CD4-positive, alpha-beta T cell (primary cell): ENCODE measurements at regions not wholly inside any gene's neighbourhood (a gene's known extent, or its start where the extent isn't known, plus 50 kb on each side); places are given as distances from the start of the nearest gene placed in this dataset.

Experiments
- ATAC-seq: fragments of 200-7000 bp; cut with Tn5 transposase; one replicate; pipeline ENCODE4 v1.10.0; 2022; ENCODE audit warnings: mild to moderate bottlenecking; ENCODE audit not compliant: poor library complexity
- CTCF ChIA-PET: fragments of 350-600 bp; sonication (Branson Sonifier 250); formaldehyde crosslinking; loops from one replicate; lab custom pipeline; 2021; ENCODE audit warnings: antibody characterized with exemption, inconsistent platforms; lab: Charles Lee
- POLR2A ChIA-PET: fragments of 350-600 bp; sonication (Branson Sonifier 250); formaldehyde crosslinking; loops from one replicate; lab custom pipeline; 2021; ENCODE audit warnings: antibody characterized with exemption, inconsistent platforms; lab: Charles Lee
- DNase-seq, 14 experiments: peaks; one replicate each; pipeline ENCODE4 v3.0.0-alpha.2; 2013 to 2020; ENCODE audit warnings: mixed read lengths in 2 of 14
- H3K27ac ChIP-seq, 2 donors: one replicate each; pipeline versions ENCODE4 v1.5.1 to v1.7.0; 2013; ENCODE audit warnings: low read length in 2 of 2, low read depth in 1 of 2, mild to moderate bottlenecking in 1 of 2
- H3K27me3 ChIP-seq, 2 experiments: 1 replicate in 1 of 2; 2 replicates in 1 of 2; pipeline versions ENCODE4 v1.6.1 to v1.7.0; 2013; ENCODE audit warnings: low read length in 2 of 2, control low read depth in 1 of 2, mild to moderate bottlenecking in 1 of 2, moderate library complexity in 1 of 2; ENCODE audit not compliant: insufficient read depth in 2 of 2, control insufficient read depth in 1 of 2
- H3K36me3 ChIP-seq: one replicate; pipeline ENCODE4 v1.6.1; 2013; ENCODE audit warnings: low read length, control low read depth; ENCODE audit not compliant: insufficient read depth
- H3K4me1 ChIP-seq: one replicate; pipeline ENCODE4 v1.6.1; 2013; ENCODE audit warnings: low read length, control low read depth; ENCODE audit not compliant: insufficient read depth
- H3K4me3 ChIP-seq: one replicate; pipeline ENCODE4 v1.5.1; 2013; ENCODE audit warnings: mild to moderate bottlenecking, low read length, moderate library complexity
- H3K9me3 ChIP-seq, 2 experiments: 1 replicate in 1 of 2; 2 replicates in 1 of 2; pipeline versions ENCODE4 v1.6.1 to v1.7.0; 2013; ENCODE audit warnings: low read length in 2 of 2, mild to moderate bottlenecking in 2 of 2, control low read depth in 1 of 2, moderate library complexity in 1 of 2; ENCODE audit not compliant: control insufficient read depth in 1 of 2, insufficient read depth in 1 of 2
- H3K27ac Mint-ChIP-seq: one replicate; pipeline ENCODE4 v1.8.0; 2020; ENCODE audit warnings: mixed read lengths
- H3K27me3 Mint-ChIP-seq: one replicate; pipeline ENCODE4 v1.8.0; 2021; ENCODE audit warnings: mixed read lengths
- H3K36me3 Mint-ChIP-seq: one replicate; pipeline ENCODE4 v1.8.0; 2021; ENCODE audit warnings: low read depth, mixed read lengths
- H3K4me1 Mint-ChIP-seq: one replicate; pipeline ENCODE4 v1.8.0; 2021; ENCODE audit warnings: low read depth, mixed read lengths
- H3K4me3 Mint-ChIP-seq: one replicate; pipeline ENCODE4 v1.8.0; 2020; ENCODE audit warnings: mild to moderate bottlenecking, mixed read lengths
- H3K9me3 Mint-ChIP-seq: one replicate; pipeline ENCODE4 v1.8.0; 2020; ENCODE audit warnings: mixed read lengths
- CTCF ChIP-seq: fragments of 200-600 bp; IDR thresholded peaks from one replicate; pipeline ENCODE4 v1.8.0; 2022; ENCODE audit warnings: antibody characterized with exemption, mild to moderate bottlenecking
- intact Hi-C, 2 experiments: fragments of 100-400 bp; cut with DNase I in 1 of 2; cut with micrococcal nuclease in 1 of 2; formaldehyde crosslinking; loops; one replicate each; pipeline versions ENCODE4 v1.15.1 to v1.9.0; 2023 to 2025; cut with DNase I, micrococcal nuclease

GRCh38 chr18:41024792-41025191 is 930.2 kb upstream of the PIK3C3 start:
- Histone ChIP-seq H3K27me3 (no peaks in the 10 kb centered on the region), H3K4me3 (no peak overlapping the region), H3K27ac (no peak overlapping the region), H3K9me3 (no peaks in the 10 kb centered on the region), H3K36me3 (no peaks in the 10 kb centered on the region), H3K4me1 (no peaks in the 10 kb centered on the region)
- no peaks in the 10 kb centered on the region for H3K4me1 Mint-ChIP-seq
- DNase-seq: no peak
- CTCF ChIA-PET: no interaction called here
- no peak for TF ChIP-seq CTCF
- no peak for ATAC-seq
- no peak overlapping the region for H3K27ac Mint-ChIP-seq
- H3K4me3 Mint-ChIP-seq: no peak overlapping the region
- peaks cover 3% of the 10 kb centered on the region for H3K9me3 Mint-ChIP-seq
- H3K27me3 Mint-ChIP-seq: no peaks in the 10 kb centered on the region
- no peaks in the 10 kb centered on the region for H3K36me3 Mint-ChIP-seq
- POLR2A ChIA-PET: no interaction called here
- intact Hi-C loops: loop anchor here in 1 of 2 experiments (5.0 kb wide), 1 partner anchor 1753 kb away; no protein-coding TSS in a partner anchor

DNA sequence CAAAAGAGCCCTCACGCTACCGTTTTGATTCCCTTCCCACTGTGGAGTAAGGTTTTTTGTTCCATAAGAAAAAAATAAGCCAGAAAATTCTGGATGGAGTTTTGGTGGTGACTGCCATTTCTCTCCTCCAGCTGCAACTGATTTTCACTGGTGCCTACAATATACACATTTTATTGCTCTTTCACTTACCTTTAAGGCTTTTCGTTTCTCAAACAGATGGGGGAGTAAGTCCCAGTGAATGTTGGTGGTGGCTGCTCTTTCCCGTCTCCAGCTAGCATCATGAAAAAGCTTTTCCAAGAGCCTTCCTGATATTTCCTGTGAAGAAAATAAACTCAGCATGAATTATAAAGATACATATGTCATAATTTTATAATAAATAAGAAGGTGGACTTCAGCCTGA is 932.5 kb upstream of the PIK3C3 start:
- no peak overlapping the region for H3K27ac Mint-ChIP-seq
- H3K9me3 Mint-ChIP-seq: peaks cover 5% of the 10 kb centered on the region
- Histone ChIP-seq H3K9me3 (no peaks in the 10 kb centered on the region), H3K27me3 (no peaks in the 10 kb centered on the region), H3K4me1 (no peaks in the 10 kb centered on the region), H3K4me3 (no peak overlapping the region), H3K36me3 (no peaks in the 10 kb centered on the region), H3K27ac (no peak overlapping the region)
- H3K4me3 Mint-ChIP-seq: no peak overlapping the region
- H3K36me3 Mint-ChIP-seq: no peaks in the 10 kb centered on the region
- ATAC-seq: no peak
- DNase-seq: no peak
- no peak for TF ChIP-seq CTCF
- H3K27me3 Mint-ChIP-seq: no peaks in the 10 kb centered on the region
- POLR2A ChIA-PET: no interaction called here
- CTCF ChIA-PET: no interaction called here
- no peaks in the 10 kb centered on the region for H3K4me1 Mint-ChIP-seq
- intact Hi-C loops: no loop called here

DNA sequence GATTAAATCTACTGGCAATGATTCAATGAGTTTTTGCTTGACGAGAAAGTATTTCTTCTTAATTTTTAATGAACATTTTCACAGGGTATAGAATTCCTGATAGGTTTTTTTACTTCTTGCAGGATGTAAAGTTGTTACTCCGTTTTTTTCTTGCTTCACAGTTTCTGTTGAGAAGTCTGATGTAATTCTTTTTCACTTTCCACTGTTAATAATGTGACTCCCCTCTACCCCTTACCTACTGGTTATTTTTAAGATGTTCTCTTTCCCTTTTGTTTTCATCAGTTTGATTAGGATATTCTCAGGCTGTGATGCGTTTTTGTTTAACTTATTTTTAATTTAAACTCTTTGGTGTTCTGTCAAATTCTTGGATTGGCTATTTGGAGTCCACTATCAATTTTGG is 933.9 kb upstream of the PIK3C3 start:
- ChIA-PET CTCF (no interaction called here), POLR2A (no interaction called here)
- Mint-ChIP-seq H3K4me3 (no peak overlapping the region), H3K4me1 (no peaks in the 10 kb centered on the region), H3K9me3 (peaks cover 8% of the 10 kb centered on the region), H3K36me3 (no peaks in the 10 kb centered on the region), H3K27ac (no peak overlapping the region), H3K27me3 (no peaks in the 10 kb centered on the region)
- ATAC-seq (no peak), DNase-seq (no peak)
- intact Hi-C loops: no loop called here
- Histone ChIP-seq H3K36me3 (no peaks in the 10 kb centered on the region), H3K9me3 (no peaks in the 10 kb centered on the region), H3K4me3 (no peak overlapping the region), H3K27me3 (no peaks in the 10 kb centered on the region), H3K27ac (no peak overlapping the region), H3K4me1 (no peaks in the 10 kb centered on the region)
- TF ChIP-seq CTCF: no peak
